ENCODE measurements at regions not wholly inside any gene's neighbourhood (a gene's known extent, or its start where the extent isn't known, plus 50 kb on each side); places are given as distances from the start of the nearest gene placed in this dataset.

DNA sequence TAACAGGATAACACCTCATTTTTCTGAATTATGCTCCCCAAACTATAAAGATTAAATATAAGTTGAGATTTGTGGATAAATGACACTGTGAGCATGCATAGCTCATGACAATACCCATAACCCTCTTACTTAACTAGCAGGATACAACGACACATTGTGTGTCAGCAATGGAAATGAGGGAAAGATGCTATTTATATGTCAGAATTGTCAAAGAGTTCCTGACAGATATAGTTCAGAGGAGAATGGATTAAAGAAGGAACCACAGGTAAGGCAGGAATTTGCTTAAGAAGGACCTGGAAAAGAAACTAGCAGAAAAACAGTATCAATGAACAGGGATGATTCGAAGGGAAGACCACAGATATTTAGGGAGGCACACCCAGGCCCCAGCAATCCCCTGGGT lies 591.0 kb downstream of the DHX35 start:
- DNase-seq (ENCODE audit: low read depth), result no peak

DNA sequence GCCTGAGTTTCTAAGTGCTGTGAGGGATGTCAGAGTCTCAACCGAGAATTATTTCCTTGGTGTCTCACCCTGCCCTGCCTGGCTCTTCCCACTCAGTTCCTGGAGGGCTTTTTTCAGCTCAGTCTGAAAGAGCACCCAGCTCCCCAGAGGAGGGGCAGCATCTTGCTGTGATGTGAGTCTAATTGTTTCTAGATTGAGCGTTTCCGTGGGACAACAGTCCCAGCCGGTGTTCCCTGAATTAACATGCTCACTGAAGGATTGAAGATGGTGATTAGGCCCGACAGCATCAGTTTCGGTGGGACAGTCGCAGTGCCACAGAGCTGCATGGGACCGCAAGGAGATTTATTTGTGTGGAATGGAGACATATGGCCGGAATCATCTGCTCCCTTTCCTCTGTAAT lies 587.6 kb downstream of the DHX35 start:
- DNase-seq (ENCODE audit: low read depth), result no peak

DNA sequence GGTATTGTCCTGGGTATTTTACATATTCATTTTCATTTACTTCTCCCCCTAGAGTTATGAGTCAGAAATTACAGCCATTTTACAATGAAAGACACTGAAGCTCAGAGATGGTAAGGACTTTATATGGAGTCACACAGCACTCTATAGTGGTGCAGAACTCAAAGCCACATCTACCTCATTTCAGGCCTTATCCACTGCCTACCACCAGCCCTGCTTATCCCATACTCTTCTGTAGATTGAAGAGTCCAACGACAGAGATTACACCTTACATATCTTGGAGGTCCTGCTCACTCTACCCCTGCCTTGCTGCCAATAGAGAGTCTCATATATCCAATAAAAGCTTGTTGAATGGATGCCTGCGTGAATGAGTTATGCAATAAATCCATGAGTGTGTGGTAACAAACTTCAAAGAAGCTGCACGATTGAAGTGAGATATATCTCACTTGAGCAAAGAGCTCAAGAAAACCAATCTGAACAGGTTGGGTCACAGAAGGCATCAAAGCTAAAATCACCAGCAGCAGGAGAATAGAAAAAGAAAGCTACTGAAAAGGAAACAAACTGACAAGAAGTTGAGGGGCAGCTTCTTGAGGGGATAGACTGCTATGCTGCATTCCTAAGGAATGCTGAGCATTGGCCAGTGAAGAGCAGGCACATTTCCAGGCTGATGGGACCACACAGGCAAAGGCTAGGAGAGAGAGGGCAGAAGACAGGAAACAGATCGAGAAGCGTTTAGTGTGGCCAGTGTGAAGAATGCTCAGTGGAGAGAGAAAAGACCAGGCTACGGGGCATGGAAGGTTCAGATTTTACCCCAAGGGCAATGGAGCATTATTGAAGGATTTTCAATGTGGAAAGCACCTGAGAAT lies 585.6 kb downstream of the DHX35 start:
- DNase-seq (ENCODE audit: low read depth), result no peak

DNA sequence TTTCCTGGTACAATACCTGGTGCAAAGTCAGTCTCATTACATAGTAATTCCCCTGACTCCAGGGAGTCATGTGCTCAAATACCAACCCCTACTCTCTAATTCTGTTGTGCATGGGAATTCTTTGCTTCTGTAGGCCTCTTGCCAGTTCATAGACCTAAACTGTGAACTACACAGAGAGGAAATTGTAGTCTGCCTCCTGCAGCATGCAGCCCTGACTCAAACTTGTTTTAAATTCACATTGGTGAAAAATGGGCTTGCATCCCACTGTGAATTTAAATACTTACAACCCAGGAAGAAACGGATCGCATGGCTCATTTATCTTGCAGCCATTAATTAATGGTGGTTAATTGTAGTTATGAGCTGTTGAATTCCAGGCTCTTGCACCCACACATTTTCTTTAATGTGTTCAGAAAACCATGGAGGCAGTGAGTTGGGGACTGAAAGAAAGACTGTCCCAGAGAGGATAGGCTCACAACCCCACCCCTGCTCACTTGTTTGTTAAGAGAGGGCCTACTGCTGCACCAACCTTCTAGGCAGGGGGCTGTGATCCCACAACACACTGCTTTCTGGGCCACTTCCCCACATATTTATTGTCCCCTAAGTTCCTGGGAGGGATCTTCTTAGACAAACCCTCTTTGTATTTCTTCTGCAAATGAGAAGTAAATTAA lies 579.1 kb downstream of the DHX35 start:
- DNase-seq (ENCODE audit: low read depth), result no peak

GRCh38 chr20:39538317-39538716 lies 576.2 kb downstream of the DHX35 start:
- no peak for DNase-seq (ENCODE audit: low read depth)

DNA sequence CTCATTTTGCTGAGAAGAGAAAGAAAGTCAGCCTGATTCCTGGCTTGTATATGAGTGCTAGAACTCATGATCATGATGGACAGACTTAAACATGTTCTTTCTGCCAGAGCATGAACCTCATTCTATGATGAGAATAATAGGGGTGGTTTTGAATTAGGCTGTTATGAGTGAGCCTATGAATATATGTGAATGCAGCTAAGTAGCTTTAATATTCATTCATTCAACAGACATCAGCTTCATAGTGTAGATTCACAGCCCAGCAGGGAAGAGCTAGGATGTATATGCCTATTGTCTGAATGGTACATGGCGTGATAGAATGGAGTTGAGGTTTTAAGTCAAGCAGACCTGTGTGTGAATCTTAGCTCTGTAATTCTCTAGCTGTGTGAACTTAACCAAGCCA lies 573.2 kb downstream of the DHX35 start:
- no peak for DNase-seq (ENCODE audit: low read depth)

DNA sequence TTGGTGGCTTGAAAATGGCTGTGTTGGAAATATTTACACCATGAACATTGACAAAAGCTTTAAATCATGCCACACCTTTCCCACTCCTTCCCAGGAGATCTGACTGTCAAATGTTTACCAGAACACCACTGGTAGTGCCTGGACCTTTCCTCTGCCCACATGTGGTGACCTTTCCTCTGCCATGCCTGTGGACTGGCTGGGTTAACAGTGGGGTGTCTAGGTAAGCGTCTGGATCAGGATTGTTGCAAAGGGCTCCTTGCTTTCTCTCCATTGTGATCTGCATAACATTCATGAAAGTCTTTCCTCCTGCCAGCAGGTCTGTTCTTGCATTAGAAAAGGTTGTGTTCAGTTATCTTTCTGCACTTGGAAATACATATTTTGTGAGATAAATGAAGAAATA lies 572.7 kb downstream of the DHX35 start:
- no peak for DNase-seq (ENCODE audit: low read depth)

DNA sequence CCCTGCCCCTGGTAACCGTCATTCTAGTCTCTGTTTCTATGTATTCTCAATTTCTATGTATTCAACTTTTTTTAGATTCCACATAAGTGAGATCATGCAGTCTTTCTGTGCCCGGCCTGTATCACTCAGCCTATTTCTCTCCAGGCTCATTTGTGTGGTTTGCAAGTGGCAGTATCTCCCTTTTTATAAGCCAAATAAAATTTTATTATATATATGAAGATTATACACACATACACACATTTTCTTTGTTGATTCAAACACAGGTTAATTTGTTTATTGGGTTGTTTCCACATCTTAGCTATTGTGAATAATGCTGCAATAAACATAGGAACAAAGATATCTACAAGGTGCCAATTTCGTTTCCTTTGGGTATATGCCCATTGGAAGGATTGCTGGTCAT lies 571.7 kb downstream of the DHX35 start:
- DNase-seq (ENCODE audit: low read depth), result no peak

- no peak for DNase-seq (ENCODE audit: low read depth)
Measured at GRCh38 chr20:39532205-39532604, 570.1 kb downstream of the DHX35 start.

GRCh38 chr20:39528436-39528835 lies 566.3 kb downstream of the DHX35 start:
- no peak for DNase-seq (ENCODE audit: low read depth)

GRCh38 chr20:39524371-39524911 lies 562.3 kb downstream of the DHX35 start:
- no peak for DNase-seq (ENCODE audit: low read depth)

DNA sequence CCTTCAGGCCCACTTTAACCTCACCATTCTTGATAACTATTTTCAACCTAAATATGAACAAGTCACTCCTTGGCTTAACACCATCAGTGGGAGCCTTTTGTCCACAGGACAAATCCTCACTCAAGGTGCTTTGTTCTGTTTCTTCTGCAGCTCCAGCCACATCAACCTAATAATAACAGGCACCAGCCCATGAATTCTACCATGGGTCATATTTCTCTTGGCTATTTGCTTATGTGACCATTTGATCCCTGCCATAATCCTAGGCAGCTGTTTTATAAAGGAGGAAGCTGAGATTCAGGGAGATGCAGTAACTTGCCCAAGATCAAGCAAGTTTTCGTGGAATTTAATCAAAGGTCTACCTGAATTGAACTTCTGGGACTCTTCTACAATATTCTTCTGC lies 561.3 kb downstream of the DHX35 start:
- no peak for DNase-seq (ENCODE audit: low read depth)

DNA sequence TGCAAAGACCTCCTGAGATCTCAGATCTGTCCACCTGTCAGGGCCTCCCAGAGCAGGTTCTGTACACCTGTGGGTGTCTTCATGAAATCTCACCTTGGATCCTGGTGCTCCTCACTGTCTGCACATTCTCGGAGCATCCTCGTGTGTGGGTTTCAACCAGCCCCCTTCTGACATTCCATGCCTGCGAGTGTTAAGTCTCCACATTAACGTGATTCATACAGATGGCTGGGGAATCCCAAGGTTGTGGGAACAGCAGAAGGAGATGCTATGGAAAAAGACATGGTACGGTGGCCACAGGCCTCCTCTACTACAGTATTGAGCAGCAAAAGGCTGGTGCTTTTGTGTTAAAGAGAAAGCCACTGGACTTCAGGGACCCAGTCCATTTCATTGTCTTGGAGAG lies 556.5 kb downstream of the DHX35 start:
- no peak for DNase-seq (ENCODE audit: low read depth)

GRCh38 chr20:39516964-39517363 lies 554.8 kb downstream of the DHX35 start:
- DNase-seq (ENCODE audit: low read depth), result no peak

DNA sequence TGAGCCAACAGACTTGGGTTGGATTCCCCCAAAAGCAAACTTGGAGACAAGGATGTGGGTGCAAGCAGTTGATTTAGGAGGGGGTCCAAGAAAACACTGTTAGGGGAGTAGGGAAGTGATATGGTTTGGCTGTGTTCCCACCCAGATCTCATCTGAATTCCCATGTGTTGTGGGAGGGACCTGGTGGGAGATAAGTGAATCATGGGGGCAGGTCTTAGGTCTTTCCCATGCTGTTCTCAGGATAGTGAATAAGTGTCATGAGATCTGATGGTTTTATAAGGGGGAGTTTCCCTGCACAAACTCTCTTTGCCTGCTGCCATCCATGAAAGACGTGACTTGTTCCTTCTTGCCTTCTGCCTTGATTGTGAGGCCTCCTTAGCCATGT lies 542.6 kb downstream of the DHX35 start:
- no peak for DNase-seq (ENCODE audit: low read depth)

- no peak for DNase-seq (ENCODE audit: low read depth)
Measured at GRCh38 chr20:39503902-39504709, 542.0 kb downstream of the DHX35 start.

- DNase-seq (ENCODE audit: low read depth), result no peak
Measured at GRCh38 chr20:39492223-39492797, 530.2 kb downstream of the DHX35 start.

- DNase-seq (ENCODE audit: low read depth), result no peak
Measured at GRCh38 chr20:39491711-39492110, 529.6 kb downstream of the DHX35 start.

DNA sequence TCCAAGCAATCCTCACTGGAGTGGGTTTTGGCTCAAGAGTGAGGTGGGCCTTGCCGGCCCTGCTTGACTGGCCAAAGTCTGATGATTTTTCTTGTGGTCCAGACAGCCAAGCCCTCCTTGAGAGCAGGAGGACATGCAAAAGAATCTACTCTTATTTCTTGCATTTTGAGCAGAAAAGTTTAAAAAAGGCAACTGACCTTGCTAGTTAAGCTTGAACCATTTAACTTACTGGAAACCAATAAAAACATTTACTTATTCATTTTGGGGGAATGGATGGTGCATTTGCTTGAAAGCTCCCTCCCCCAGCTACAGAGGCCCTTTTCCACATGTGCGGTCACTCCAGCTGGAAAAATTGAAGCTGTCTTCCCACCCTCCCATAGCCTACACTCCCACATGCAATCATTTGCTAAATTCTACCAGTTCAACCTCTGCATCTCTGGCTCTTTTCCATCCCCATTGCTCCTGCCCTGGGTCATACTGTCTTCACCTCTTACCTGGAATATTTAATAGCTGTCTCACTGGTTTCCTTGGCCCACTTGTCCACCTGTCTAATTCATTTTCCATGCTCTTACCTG lies 527.9 kb downstream of the DHX35 start:
- DNase-seq (ENCODE audit: low read depth), result no peak

GRCh38 chr20:39480276-39481043 lies 518.3 kb downstream of the DHX35 start:
- no peak for DNase-seq (ENCODE audit: low read depth)

GRCh38 chr20:39479196-39479810 lies 517.2 kb downstream of the DHX35 start:
- no peak for DNase-seq (ENCODE audit: low read depth)
